ENCODE measurements at regions not wholly inside any gene's neighbourhood (a gene's known extent, or its start where the extent isn't known, plus 50 kb on each side); places are given as distances from the start of the nearest gene placed in this dataset.

DNA sequence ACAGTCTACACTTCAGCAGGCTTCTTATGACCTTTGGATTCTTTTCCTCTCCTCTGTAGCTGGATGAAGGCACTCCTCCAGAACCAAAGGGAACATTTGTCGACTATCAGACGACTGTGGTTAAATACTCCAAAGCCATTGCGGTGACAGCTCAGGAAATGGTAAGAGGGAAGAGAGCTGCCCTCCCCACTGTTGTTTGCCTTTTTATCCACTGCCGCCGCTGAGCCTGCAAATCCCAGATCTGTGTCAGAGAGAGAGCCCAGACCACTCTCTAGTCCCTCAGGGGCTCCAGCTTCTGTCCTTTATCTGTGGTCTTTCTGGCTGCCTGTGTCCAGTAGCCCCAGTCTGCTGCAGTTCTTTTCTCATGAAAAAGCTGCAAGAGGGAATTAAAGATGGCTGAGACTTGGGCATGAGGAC, 261.5 kb upstream of the TPM1 start:
- TF ChIP-seq CTCF (IDR thresholded peaks at IDR 0.05; ENCODE audit: poor library complexity), result no peak
- no peak for TF ChIP-seq EZH2 (IDR thresholded peaks at IDR 0.05; ENCODE audit: borderline replicate concordance)
